ENCODE measurements at regions not wholly inside any gene's neighbourhood (a gene's known extent, or its start where the extent isn't known, plus 50 kb on each side); places are given as distances from the start of the nearest gene placed in this dataset.

GRCh38 chr16:75801307-75801706 is 75.0 kb upstream of the CPHXL start:
- Histone ChIP-seq H2AFZ (ENCODE audit: insufficient read depth, low read depth, low read length, poor library complexity, severe bottlenecking) (no peak overlapping the region), H3K36me3 (replicated peaks in 1 of 2; ENCODE audit: control extremely low read depth in 1 of 2, control insufficient read depth in 1 of 2, extremely low read depth in 1 of 2, insufficient read depth in 2 of 2, low read length in 1 of 2) (no peaks in the 10 kb centered on the region), H4K20me1 (ENCODE audit: control insufficient read depth, insufficient read depth, low read length, poor library complexity, severe bottlenecking) (no peaks in the 10 kb centered on the region), H3K27me3 (replicated peaks in 1 of 4; ENCODE audit: control extremely low read depth in 1 of 4, control insufficient read depth in 3 of 4, insufficient read depth in 4 of 4, low read length in 3 of 4) (no peaks in the 10 kb centered on the region), H3K4me3 (ENCODE audit: control extremely low read depth in 1 of 5, extremely low read depth in 1 of 5, insufficient read depth in 1 of 5, low read depth in 2 of 5, low read length in 4 of 5) (no peak overlapping the region), H3K9ac (ENCODE audit: low read length) (no peak overlapping the region), H3K79me2 (ENCODE audit: control insufficient read depth, insufficient read depth, low read length) (no peaks in the 10 kb centered on the region), H3K4me1 (ENCODE audit: control insufficient read depth in 2 of 2, insufficient read depth in 2 of 2, low read length in 2 of 2) (no peaks in the 10 kb centered on the region), H3K27ac (ENCODE audit: low read length in 2 of 2) (no peak overlapping the region), H3K4me2 (replicated peaks; ENCODE audit: low read depth, low read length, poor library complexity, severe bottlenecking) (no peak overlapping the region), H3K9me3 (ENCODE audit: control extremely low read depth in 1 of 3, control insufficient read depth in 2 of 3, insufficient read depth in 1 of 3, low read length in 2 of 3) (no peaks in the 10 kb centered on the region)
- Mint-ChIP-seq H3K4me3 (no peak overlapping the region), H3K4me1 (no peaks in the 10 kb centered on the region), H3K27me3 (peaks cover 30% of the 10 kb centered on the region), H3K27ac (no peak overlapping the region), H3K9me3 (ENCODE audit: insufficient read depth) (no peaks in the 10 kb centered on the region)
- intact Hi-C loops (cut with micrococcal nuclease): no loop called here
- no peak for ATAC-seq (ENCODE audit: low read depth)
- CTCF ChIA-PET: no interaction called here
- no CpG with 5 or more reads among the region's 3 CpGs for WGBS (ENCODE audit: insufficient coverage)
- DNase-seq: no peak
- POLR2A ChIA-PET: no interaction called here
- no peak for TF ChIP-seq CTCF (IDR thresholded peaks at IDR 0.05)
- TF ChIP-seq EZH2 (IDR thresholded peaks at IDR 0.05; ENCODE audit: borderline replicate concordance, insufficient read depth, low read depth, low read length, poor library complexity, severe bottlenecking): no peak

- Histone ChIP-seq H3K36me3 (replicated peaks in 1 of 2; ENCODE audit: control extremely low read depth in 1 of 2, control insufficient read depth in 1 of 2, extremely low read depth in 1 of 2, insufficient read depth in 2 of 2, low read length in 1 of 2) (no peaks in the 10 kb centered on the region), H3K9me3 (ENCODE audit: control extremely low read depth in 1 of 3, control insufficient read depth in 2 of 3, insufficient read depth in 1 of 3, low read length in 2 of 3) (no peaks in the 10 kb centered on the region), H3K4me1 (ENCODE audit: control insufficient read depth in 2 of 2, insufficient read depth in 2 of 2, low read length in 2 of 2) (no peaks in the 10 kb centered on the region), H3K4me3 (ENCODE audit: control extremely low read depth in 1 of 5, extremely low read depth in 1 of 5, insufficient read depth in 1 of 5, low read depth in 2 of 5, low read length in 4 of 5) (no peak overlapping the region), H4K20me1 (ENCODE audit: control insufficient read depth, insufficient read depth, low read length, poor library complexity, severe bottlenecking) (no peaks in the 10 kb centered on the region), H3K9ac (ENCODE audit: low read length) (no peak overlapping the region), H3K79me2 (ENCODE audit: control insufficient read depth, insufficient read depth, low read length) (no peaks in the 10 kb centered on the region), H3K27ac (ENCODE audit: low read length in 2 of 2) (no peak overlapping the region), H3K27me3 (replicated peaks in 1 of 4; ENCODE audit: control extremely low read depth in 1 of 4, control insufficient read depth in 3 of 4, insufficient read depth in 4 of 4, low read length in 3 of 4) (no peaks in the 10 kb centered on the region), H2AFZ (ENCODE audit: insufficient read depth, low read depth, low read length, poor library complexity, severe bottlenecking) (no peak overlapping the region), H3K4me2 (replicated peaks; ENCODE audit: low read depth, low read length, poor library complexity, severe bottlenecking) (no peak overlapping the region)
- DNase-seq: no peak
- CTCF ChIA-PET: interaction anchor here (1.0 kb wide), 1 partner anchor 1368 kb away, joined by 3 read pairs; no protein-coding TSS in a partner anchor
- Mint-ChIP-seq H3K27ac (no peak overlapping the region), H3K4me1 (no peaks in the 10 kb centered on the region), H3K27me3 (peaks cover 27% of the 10 kb centered on the region), H3K4me3 (no peak overlapping the region), H3K9me3 (ENCODE audit: insufficient read depth) (no peaks in the 10 kb centered on the region)
- ATAC-seq (ENCODE audit: low read depth): no peak
- intact Hi-C loops (cut with micrococcal nuclease): no loop called here
- POLR2A ChIA-PET: no interaction called here
- WGBS (ENCODE audit: insufficient coverage): no CpG with 5 or more reads among the region's 1 CpG
- no peak for TF ChIP-seq CTCF (IDR thresholded peaks at IDR 0.05)
- TF ChIP-seq EZH2 (IDR thresholded peaks at IDR 0.05; ENCODE audit: borderline replicate concordance, insufficient read depth, low read depth, low read length, poor library complexity, severe bottlenecking): no peak
These were observed 77.5 kb upstream of the CPHXL start for GRCh38 chr16:75803753-75804152.

Measured in B cell (primary cell).